Nephron (organoid): ENCODE measurements at regions not wholly inside any gene's neighbourhood (a gene's known extent, or its start where the extent isn't known, plus 50 kb on each side); places are given as distances from the start of the nearest gene placed in this dataset.

Source experiments
- H3K27ac Mint-ChIP-seq, 3 experiments: 2 replicates each; pipeline ENCODE4 v1.8.0; 2020; ENCODE audit warnings: mixed read lengths in 3 of 3, mild to moderate bottlenecking in 2 of 3, moderate library complexity in 1 of 3
- H3K27me3 Mint-ChIP-seq: 2 replicates; pipeline ENCODE4 v1.8.0; 2021; ENCODE audit warnings: low read depth, mild to moderate bottlenecking, moderate library complexity, mixed read lengths
- H3K36me3 Mint-ChIP-seq: 2 replicates; pipeline ENCODE4 v1.8.0; 2020; ENCODE audit warnings: low read depth, mixed read lengths
- H3K4me1 Mint-ChIP-seq: 2 replicates; pipeline ENCODE4 v1.8.0; 2020; ENCODE audit warnings: mixed read lengths
- H3K4me3 Mint-ChIP-seq, 3 experiments: 2 replicates each; pipeline ENCODE4 v1.8.0; 2020; ENCODE audit warnings: mild to moderate bottlenecking in 3 of 3, mixed read lengths in 3 of 3, moderate library complexity in 2 of 3
- H3K9me3 Mint-ChIP-seq: 2 replicates; pipeline ENCODE4 v1.8.0; 2020; ENCODE audit warnings: mixed read lengths
- CTCF ChIP-seq, 3 experiments: fragments of 200-600 bp; sonication (generic); IDR thresholded peaks; one replicate each; pipeline ENCODE4 v1.5.0; 2021; ENCODE audit warnings: antibody characterized with exemption in 3 of 3; ENCODE audit not compliant: unreplicated experiment in 3 of 3

GRCh38 chr9:73528926-73529325 lies 377.3 kb downstream of the ANXA1 start:
- Mint-ChIP-seq H3K36me3 (no peaks in the 10 kb centered on the region), H3K4me1 (no peaks in the 10 kb centered on the region), H3K27me3 (no peaks in the 10 kb centered on the region)

GRCh38 chr9:73529666-73530065 lies 378.0 kb downstream of the ANXA1 start:
- Mint-ChIP-seq H3K9me3 (no peaks in the 10 kb centered on the region), H3K4me1 (no peaks in the 10 kb centered on the region), H3K27me3 (no peaks in the 10 kb centered on the region), H3K4me3 (no peak overlapping the region), H3K27ac (no peak overlapping the region), H3K36me3 (no peaks in the 10 kb centered on the region)
- no peak for TF ChIP-seq CTCF (IDR thresholded peaks at IDR 0.05; ENCODE audit: unreplicated experiment in 3 of 3)

More at GRCh38 chr9:73528926-73529325, 377.3 kb downstream of the ANXA1 start:
- Mint-ChIP-seq H3K9me3 (no peaks in the 10 kb centered on the region), H3K27ac (no peak overlapping the region), H3K4me3 (no peak overlapping the region)
- no peak for TF ChIP-seq CTCF (IDR thresholded peaks at IDR 0.05; ENCODE audit: unreplicated experiment in 3 of 3)

- TF ChIP-seq CTCF (IDR thresholded peaks at IDR 0.05; ENCODE audit: unreplicated experiment in 3 of 3), result no peak
- H3K36me3 Mint-ChIP-seq, result no peaks in the 10 kb centered on the region
- no peak overlapping the region for H3K27ac Mint-ChIP-seq
- no peaks in the 10 kb centered on the region for H3K4me1 Mint-ChIP-seq
- H3K9me3 Mint-ChIP-seq, result no peaks in the 10 kb centered on the region
- H3K27me3 Mint-ChIP-seq, result no peaks in the 10 kb centered on the region
- H3K4me3 Mint-ChIP-seq, result no peak overlapping the region
Measured at GRCh38 chr9:73531051-73531532, 379.4 kb downstream of the ANXA1 start.

GRCh38 chr9:73531658-73532057 lies 380.0 kb downstream of the ANXA1 start:
- TF ChIP-seq CTCF (IDR thresholded peaks at IDR 0.05; ENCODE audit: unreplicated experiment in 3 of 3), result no peak
- no peaks in the 10 kb centered on the region for H3K4me1 Mint-ChIP-seq
- no peak overlapping the region for H3K27ac Mint-ChIP-seq
- H3K9me3 Mint-ChIP-seq, result no peaks in the 10 kb centered on the region
- no peaks in the 10 kb centered on the region for H3K36me3 Mint-ChIP-seq
- H3K27me3 Mint-ChIP-seq, result no peaks in the 10 kb centered on the region
- H3K4me3 Mint-ChIP-seq, result no peak overlapping the region

- Mint-ChIP-seq H3K27ac (no peak overlapping the region), H3K4me1 (no peaks in the 10 kb centered on the region), H3K36me3 (no peaks in the 10 kb centered on the region), H3K27me3 (no peaks in the 10 kb centered on the region), H3K4me3 (no peak overlapping the region), H3K9me3 (no peaks in the 10 kb centered on the region)
- TF ChIP-seq CTCF (IDR thresholded peaks at IDR 0.05; ENCODE audit: unreplicated experiment in 3 of 3), result no peak
Measured at GRCh38 chr9:73532985-73533384, 381.3 kb downstream of the ANXA1 start.

GRCh38 chr9:73536403-73536802 lies 384.7 kb downstream of the ANXA1 start:
- no peak overlapping the region for H3K27ac Mint-ChIP-seq
- H3K4me1 Mint-ChIP-seq, result no peaks in the 10 kb centered on the region
- H3K27me3 Mint-ChIP-seq, result no peaks in the 10 kb centered on the region
- H3K36me3 Mint-ChIP-seq, result no peaks in the 10 kb centered on the region
- no peaks in the 10 kb centered on the region for H3K9me3 Mint-ChIP-seq
- no peak overlapping the region for H3K4me3 Mint-ChIP-seq
- TF ChIP-seq CTCF (IDR thresholded peaks at IDR 0.05; ENCODE audit: unreplicated experiment in 3 of 3), result no peak
